Fibroblast of lung (primary cell): ENCODE measurements at regions not wholly inside any gene's neighbourhood (a gene's known extent, or its start where the extent isn't known, plus 50 kb on each side); places are given as distances from the start of the nearest gene placed in this dataset.

Experiments used
- CTCF ChIP-seq, 2 donors: IDR thresholded peaks in 1 of 2; conservative IDR thresholded peaks in 1 of 2; 1 replicate in 1 of 2; 2 replicates in 1 of 2; pipeline ENCODE4 v1.5.1; 2011 to 2012; ENCODE audit warnings: low read length in 2 of 2, control low read depth in 1 of 2, inconsistent platforms in 1 of 2, low read depth in 1 of 2, mild to moderate bottlenecking in 1 of 2
- EZH2 ChIP-seq: IDR thresholded peaks from 2 replicates; pipeline ENCODE4 v1.5.1; 2012; ENCODE audit warnings: low read length, control low read depth, mild to moderate bottlenecking; ENCODE audit errors: missing control alignments

- TF ChIP-seq CTCF (conservative IDR thresholded peaks at IDR 0.05 in 1 of 2, IDR thresholded peaks at IDR 0.05 in 1 of 2; ENCODE audit: low read depth in 1 of 2, low read length in 2 of 2): no peak
- no peak for TF ChIP-seq EZH2
Measured at GRCh38 chr4:138312536-138312911, 70.4 kb upstream of the SLC7A11 start.
